Gastrocnemius medialis (tissue), 4 donors: ENCODE measurements at regions not wholly inside any gene's neighbourhood (a gene's known extent, or its start where the extent isn't known, plus 50 kb on each side); places are given as distances from the start of the nearest gene placed in this dataset.

Experiments
- CTCF ChIP-seq, 5 experiments: fragments of 450-650 bp in 3 of 5; fragments of 200-600 bp in 2 of 5; sonication (generic) in 2 of 5; IDR thresholded peaks in 4 of 5; conservative IDR thresholded peaks in 1 of 5; 1 replicate in 4 of 5; 2 replicates in 1 of 5; pipeline ENCODE4 v1.5.1; 2016 to 2019; ENCODE audit warnings: antibody characterized with exemption in 5 of 5, mild to moderate bottlenecking in 3 of 5, moderate library complexity in 3 of 5
- POLR2A ChIP-seq, 2 donors: fragments of 450-650 bp; IDR thresholded peaks; one replicate each; pipeline ENCODE4 v1.6.1; 2017; ENCODE audit warnings: antibody characterized with exemption in 2 of 2, mild to moderate bottlenecking in 2 of 2, moderate library complexity in 2 of 2

- TF ChIP-seq CTCF (IDR thresholded peaks at IDR 0.05 in 4 of 5, conservative IDR thresholded peaks at IDR 0.05 in 1 of 5), result no peak
- TF ChIP-seq POLR2A (IDR thresholded peaks at IDR 0.05), result no peak
Observed at GRCh38 chr2:11995456-11995855, 249.0 kb downstream of the LPIN1 start.
